ENCODE measurements at regions not wholly inside any gene's neighbourhood (a gene's known extent, or its start where the extent isn't known, plus 50 kb on each side); places are given as distances from the start of the nearest gene placed in this dataset.

DNA sequence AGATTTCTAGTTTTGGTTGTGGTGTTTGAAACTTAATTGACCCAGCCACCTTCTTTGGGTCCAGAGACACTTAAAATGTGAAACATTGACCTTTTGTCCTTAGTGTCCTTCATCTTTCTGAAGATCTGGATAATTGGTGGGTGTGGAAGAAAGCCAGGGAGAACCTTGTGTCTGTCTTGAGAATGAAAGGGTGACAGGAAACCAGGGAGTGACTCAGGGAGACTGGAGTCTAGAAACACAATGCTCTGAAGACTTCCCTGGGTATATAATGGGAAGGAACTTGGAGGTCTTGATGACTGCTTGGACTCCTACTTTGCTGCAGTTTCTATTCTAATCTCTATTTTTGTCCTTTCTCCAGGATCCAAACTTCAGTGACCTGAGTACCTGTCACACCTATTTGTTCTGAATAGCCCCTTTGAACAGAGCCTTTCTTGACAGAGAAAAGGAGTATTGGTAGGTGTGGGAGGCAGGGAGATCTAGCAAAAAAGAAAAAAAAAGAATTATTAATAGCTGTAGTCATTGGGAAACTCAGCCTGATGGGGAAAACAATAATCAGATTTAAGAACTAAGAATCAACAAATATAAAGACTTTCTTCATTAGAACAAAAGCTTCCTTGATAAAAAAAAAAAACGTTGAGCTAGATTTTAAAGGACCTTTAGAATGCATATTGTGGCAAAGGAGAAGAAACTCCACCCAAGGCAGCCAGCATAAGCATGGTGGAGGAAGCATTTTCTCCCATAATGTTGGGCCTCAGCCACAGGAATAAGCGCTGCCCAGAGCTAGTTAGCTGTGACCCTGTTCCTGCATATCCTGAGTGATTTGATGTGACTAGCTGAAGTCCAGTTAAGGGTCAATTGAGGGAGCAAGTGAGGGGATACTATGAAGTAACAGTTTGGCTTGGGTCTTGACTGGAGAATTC lies 77.9 kb upstream of the HOXC13 start:
- TF ChIP-seq NR3C1 (IDR thresholded peaks at IDR 0.05), result no peak
- TF ChIP-seq POLR2AphosphoS2 (conservative IDR thresholded peaks at IDR 0.05; ENCODE audit: low read length), result no peak
- no peak for TF ChIP-seq CHD4 (IDR thresholded peaks at IDR 0.05; ENCODE audit: borderline replicate concordance)
- no peak for TF ChIP-seq RAD21 (conservative IDR thresholded peaks at IDR 0.05 in 1 of 2, IDR thresholded peaks at IDR 0.05 in 1 of 2)
- no peak for TF ChIP-seq HDAC2 (IDR thresholded peaks at IDR 0.05)
- TF ChIP-seq JUNB (IDR thresholded peaks at IDR 0.05), result no peak
- TF ChIP-seq, protein P1, sequence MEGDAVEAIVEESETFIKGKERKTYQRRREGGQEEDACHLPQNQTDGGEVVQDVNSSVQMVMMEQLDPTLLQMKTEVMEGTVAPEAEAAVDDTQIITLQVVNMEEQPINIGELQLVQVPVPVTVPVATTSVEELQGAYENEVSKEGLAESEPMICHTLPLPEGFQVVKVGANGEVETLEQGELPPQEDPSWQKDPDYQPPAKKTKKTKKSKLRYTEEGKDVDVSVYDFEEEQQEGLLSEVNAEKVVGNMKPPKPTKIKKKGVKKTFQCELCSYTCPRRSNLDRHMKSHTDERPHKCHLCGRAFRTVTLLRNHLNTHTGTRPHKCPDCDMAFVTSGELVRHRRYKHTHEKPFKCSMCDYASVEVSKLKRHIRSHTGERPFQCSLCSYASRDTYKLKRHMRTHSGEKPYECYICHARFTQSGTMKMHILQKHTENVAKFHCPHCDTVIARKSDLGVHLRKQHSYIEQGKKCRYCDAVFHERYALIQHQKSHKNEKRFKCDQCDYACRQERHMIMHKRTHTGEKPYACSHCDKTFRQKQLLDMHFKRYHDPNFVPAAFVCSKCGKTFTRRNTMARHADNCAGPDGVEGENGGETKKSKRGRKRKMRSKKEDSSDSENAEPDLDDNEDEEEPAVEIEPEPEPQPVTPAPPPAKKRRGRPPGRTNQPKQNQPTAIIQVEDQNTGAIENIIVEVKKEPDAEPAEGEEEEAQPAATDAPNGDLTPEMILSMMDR (IDR thresholded peaks at IDR 0.05), result no peak
- TF ChIP-seq, protein P2, sequence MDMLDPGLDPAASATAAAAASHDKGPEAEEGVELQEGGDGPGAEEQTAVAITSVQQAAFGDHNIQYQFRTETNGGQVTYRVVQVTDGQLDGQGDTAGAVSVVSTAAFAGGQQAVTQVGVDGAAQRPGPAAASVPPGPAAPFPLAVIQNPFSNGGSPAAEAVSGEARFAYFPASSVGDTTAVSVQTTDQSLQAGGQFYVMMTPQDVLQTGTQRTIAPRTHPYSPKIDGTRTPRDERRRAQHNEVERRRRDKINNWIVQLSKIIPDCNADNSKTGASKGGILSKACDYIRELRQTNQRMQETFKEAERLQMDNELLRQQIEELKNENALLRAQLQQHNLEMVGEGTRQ (IDR thresholded peaks at IDR 0.05), result no peak

All from A549 (cell line).